SK-N-SH (cell line): ENCODE measurements at regions not wholly inside any gene's neighbourhood (a gene's known extent, or its start where the extent isn't known, plus 50 kb on each side); places are given as distances from the start of the nearest gene placed in this dataset.

Experiments
- CTCF ChIP-seq: fragments of 200-600 bp; sonication (generic); IDR thresholded peaks from 2 replicates; pipeline ENCODE4 v1.6.1; 2017; ENCODE audit warnings: antibody characterized with exemption, mild to moderate bottlenecking, moderate library complexity
- GABPA ChIP-seq: IDR thresholded peaks from 2 replicates; pipeline ENCODE4 v1.4.0; 2012; ENCODE audit warnings: low read depth, mild to moderate bottlenecking
- IRF3 ChIP-seq: fragments of 150-350 bp; IDR thresholded peaks from 2 replicates; pipeline ENCODE4 v1.6.1; 2016; ENCODE audit warnings: mild to moderate bottlenecking, low read depth, low read length
- MAX ChIP-seq: IDR thresholded peaks from 2 replicates; pipeline ENCODE4 v1.4.0; 2012; ENCODE audit warnings: low read depth
- POLR2AphosphoS5 ChIP-seq: IDR thresholded peaks from 2 replicates; pipeline ENCODE4 v1.6.1; 2012; ENCODE audit warnings: low read depth, low read length
- RFX5 ChIP-seq: IDR thresholded peaks from 2 replicates; pipeline ENCODE4 v1.6.1; 2012; ENCODE audit warnings: mild to moderate bottlenecking, improper control_type of control experiment, low read length
- ZBTB33 ChIP-seq: IDR thresholded peaks from 2 replicates; pipeline ENCODE4 v1.4.0; 2012; ENCODE audit warnings: low read depth, borderline replicate concordance

- TF ChIP-seq RFX5 (no peak), CTCF (no peak), POLR2AphosphoS5 (no peak), IRF3 (no peak), MAX (no peak), GABPA (no peak), ZBTB33 (no peak)
These were observed 148.3 kb upstream of the LMCD1 start for GRCh38 chr3:8353364-8353763.
